NT2/D1 (cell line): ENCODE measurements at regions not wholly inside any gene's neighbourhood (a gene's known extent, or its start where the extent isn't known, plus 50 kb on each side); places are given as distances from the start of the nearest gene placed in this dataset.

ENCODE experiments used
- YY1 ChIP-seq: IDR thresholded peaks from 2 replicates; pipeline ENCODE4 v1.6.1; 2011; ENCODE audit not compliant: insufficient read length, insufficient read depth
- ZNF274 ChIP-seq: IDR thresholded peaks from 2 replicates; pipeline ENCODE4 v1.6.1; 2011; ENCODE audit warnings: mild to moderate bottlenecking, low read depth, low read length

GRCh38 chr2:489084-489483 is 188.1 kb downstream of the TMEM18 start:
- TF ChIP-seq ZNF274 (no peak), YY1 (no peak)
